ENCODE measurements at regions not wholly inside any gene's neighbourhood (a gene's known extent, or its start where the extent isn't known, plus 50 kb on each side); places are given as distances from the start of the nearest gene placed in this dataset.

DNA sequence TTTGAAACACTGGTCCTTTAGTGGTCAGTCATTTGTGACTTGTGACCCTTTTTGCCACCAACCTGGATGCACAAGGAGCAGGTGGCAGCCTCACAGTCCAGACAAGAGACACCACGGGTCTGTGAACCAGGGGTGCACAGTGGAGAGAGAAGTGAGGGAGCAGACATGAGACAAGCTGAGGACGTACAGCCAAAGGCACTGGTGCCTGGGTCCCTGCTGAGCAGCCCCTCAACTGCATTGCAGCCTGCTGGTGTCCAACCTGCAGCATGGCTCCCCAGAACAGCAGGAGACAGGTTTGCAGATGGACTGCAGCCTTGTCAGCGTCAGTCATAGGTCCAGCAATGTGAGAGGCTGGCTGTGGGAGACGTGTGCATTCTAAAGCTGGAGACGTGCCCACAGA is 124.2 kb upstream of the FSTL4 start:
- no peak for DNase-seq (ENCODE audit: low spot score)
- H3K9me3 ChIP-seq (ENCODE audit: low read length): no peaks in the 10 kb centered on the region
- no peak for TF ChIP-seq EZH2phosphoT487 (IDR thresholded peaks at IDR 0.05; ENCODE audit: borderline replicate concordance, low read depth, low read length)
- TF ChIP-seq, protein P1, sequence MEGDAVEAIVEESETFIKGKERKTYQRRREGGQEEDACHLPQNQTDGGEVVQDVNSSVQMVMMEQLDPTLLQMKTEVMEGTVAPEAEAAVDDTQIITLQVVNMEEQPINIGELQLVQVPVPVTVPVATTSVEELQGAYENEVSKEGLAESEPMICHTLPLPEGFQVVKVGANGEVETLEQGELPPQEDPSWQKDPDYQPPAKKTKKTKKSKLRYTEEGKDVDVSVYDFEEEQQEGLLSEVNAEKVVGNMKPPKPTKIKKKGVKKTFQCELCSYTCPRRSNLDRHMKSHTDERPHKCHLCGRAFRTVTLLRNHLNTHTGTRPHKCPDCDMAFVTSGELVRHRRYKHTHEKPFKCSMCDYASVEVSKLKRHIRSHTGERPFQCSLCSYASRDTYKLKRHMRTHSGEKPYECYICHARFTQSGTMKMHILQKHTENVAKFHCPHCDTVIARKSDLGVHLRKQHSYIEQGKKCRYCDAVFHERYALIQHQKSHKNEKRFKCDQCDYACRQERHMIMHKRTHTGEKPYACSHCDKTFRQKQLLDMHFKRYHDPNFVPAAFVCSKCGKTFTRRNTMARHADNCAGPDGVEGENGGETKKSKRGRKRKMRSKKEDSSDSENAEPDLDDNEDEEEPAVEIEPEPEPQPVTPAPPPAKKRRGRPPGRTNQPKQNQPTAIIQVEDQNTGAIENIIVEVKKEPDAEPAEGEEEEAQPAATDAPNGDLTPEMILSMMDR (conservative IDR thresholded peaks at IDR 0.05; ENCODE audit: low read length): no peak
- no peaks in the 10 kb centered on the region for H3K36me3 ChIP-seq (ENCODE audit: insufficient read depth, low read length)
- no peaks in the 10 kb centered on the region for H3K79me2 ChIP-seq (ENCODE audit: insufficient read depth, low read depth, low read length)
- H4K20me1 ChIP-seq (ENCODE audit: insufficient read depth, low read length): no peaks in the 10 kb centered on the region
- intact Hi-C loops (cut with micrococcal nuclease; ENCODE audit: unreplicated experiment): no loop called here
- BruUV-seq (replicated peaks): no TSS peak
- no peaks in the 10 kb centered on the region for H3K9me2 ChIP-seq (ENCODE audit: insufficient read depth, low read length)
- H3K4me3 ChIP-seq (ENCODE audit: low read depth, low read length, poor library complexity, severe bottlenecking): no peak overlapping the region
- POLR2A ChIA-PET: no interaction called here
- H3K4me1 ChIP-seq (ENCODE audit: insufficient read depth, low read length, poor library complexity, severe bottlenecking): peaks cover 1% of the 10 kb centered on the region
- CTCF ChIA-PET (ENCODE audit: unreplicated experiment): no interaction called here
- H3K4me2 ChIP-seq (ENCODE audit: low read length): no peak overlapping the region
- no peak overlapping the region for H2AFZ ChIP-seq (ENCODE audit: low read length)
- no peak overlapping the region for H3K27ac ChIP-seq (ENCODE audit: low read depth, low read length, poor library complexity, severe bottlenecking)

DNA sequence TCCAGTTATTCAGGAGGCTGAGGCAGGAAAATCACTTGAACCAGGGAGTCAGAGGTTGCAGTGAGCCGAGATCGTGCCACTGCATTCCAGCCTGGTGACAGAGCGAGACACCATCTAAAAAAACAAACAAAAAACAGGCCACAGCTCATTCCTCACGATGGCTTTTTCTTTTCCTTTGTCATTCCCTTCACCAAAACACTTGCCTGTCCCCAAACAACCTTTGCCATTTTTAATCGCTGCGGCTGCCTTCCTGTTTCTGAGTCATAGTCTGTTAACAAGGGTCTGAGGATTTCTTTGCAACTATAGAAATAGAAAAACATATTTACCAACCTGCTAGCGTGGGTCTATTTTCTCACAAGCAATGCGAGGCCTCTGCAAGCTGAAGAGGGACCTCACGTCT is 123.0 kb upstream of the FSTL4 start:
- CTCF ChIA-PET (ENCODE audit: unreplicated experiment): no interaction called here

DNA sequence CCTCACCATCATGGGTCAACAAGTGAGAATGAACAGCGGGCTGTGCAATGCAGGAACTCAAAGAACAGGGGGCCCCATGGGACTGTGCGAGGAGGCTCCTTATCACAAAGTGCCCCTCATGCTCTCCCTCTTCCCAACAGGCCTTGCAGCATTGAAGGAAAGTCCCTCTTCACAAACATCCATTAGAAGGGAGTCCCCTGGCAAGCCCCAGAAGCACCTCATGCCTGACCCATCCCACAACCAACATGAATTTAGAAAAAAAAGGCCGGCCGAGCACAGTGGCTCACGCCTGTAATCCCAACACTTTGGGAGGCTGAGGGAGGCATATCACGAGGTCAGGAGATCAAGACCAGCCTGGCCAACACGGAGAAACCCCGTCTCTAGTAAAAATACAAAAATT is 122.6 kb upstream of the FSTL4 start:
- TF ChIP-seq, protein P1 (conservative IDR thresholded peaks at IDR 0.05; ENCODE audit: low read length): no peak
- no peak for TF ChIP-seq EZH2phosphoT487 (IDR thresholded peaks at IDR 0.05; ENCODE audit: borderline replicate concordance, low read depth, low read length)
- H2AFZ ChIP-seq (ENCODE audit: low read length): no peak overlapping the region
- H3K9me3 ChIP-seq (ENCODE audit: low read length): no peaks in the 10 kb centered on the region
- no peak overlapping the region for H3K4me2 ChIP-seq (ENCODE audit: low read length)
- ChIA-PET CTCF (ENCODE audit: unreplicated experiment) (no interaction called here), POLR2A (no interaction called here)
- H3K36me3 ChIP-seq (ENCODE audit: insufficient read depth, low read length): no peaks in the 10 kb centered on the region
- H3K4me3 ChIP-seq (ENCODE audit: low read depth, low read length, poor library complexity, severe bottlenecking): no peak overlapping the region
- BruUV-seq (replicated peaks): no TSS peak
- intact Hi-C loops (cut with micrococcal nuclease; ENCODE audit: unreplicated experiment): no loop called here
- DNase-seq (ENCODE audit: low spot score): no peak
- no peaks in the 10 kb centered on the region for H3K9me2 ChIP-seq (ENCODE audit: insufficient read depth, low read length)
- H3K79me2 ChIP-seq (ENCODE audit: insufficient read depth, low read depth, low read length): no peaks in the 10 kb centered on the region
- H4K20me1 ChIP-seq (ENCODE audit: insufficient read depth, low read length): no peaks in the 10 kb centered on the region
- no peak overlapping the region for H3K27ac ChIP-seq (ENCODE audit: low read depth, low read length, poor library complexity, severe bottlenecking)
- H3K4me1 ChIP-seq (ENCODE audit: insufficient read depth, low read length, poor library complexity, severe bottlenecking): no peaks in the 10 kb centered on the region

More for the DNA sequence above, 123.0 kb upstream of the FSTL4 start:
- Histone ChIP-seq H3K9me3 (ENCODE audit: low read length) (no peaks in the 10 kb centered on the region), H3K79me2 (ENCODE audit: insufficient read depth, low read depth, low read length) (no peaks in the 10 kb centered on the region), H3K27ac (ENCODE audit: low read depth, low read length, poor library complexity, severe bottlenecking) (no peak overlapping the region), H3K36me3 (ENCODE audit: insufficient read depth, low read length) (no peaks in the 10 kb centered on the region), H3K9me2 (ENCODE audit: insufficient read depth, low read length) (no peaks in the 10 kb centered on the region), H2AFZ (ENCODE audit: low read length) (no peak overlapping the region), H4K20me1 (ENCODE audit: insufficient read depth, low read length) (no peaks in the 10 kb centered on the region), H3K4me1 (ENCODE audit: insufficient read depth, low read length, poor library complexity, severe bottlenecking) (no peaks in the 10 kb centered on the region), H3K4me2 (ENCODE audit: low read length) (no peak overlapping the region), H3K4me3 (ENCODE audit: low read depth, low read length, poor library complexity, severe bottlenecking) (no peak overlapping the region)
- TF ChIP-seq, protein P1 (conservative IDR thresholded peaks at IDR 0.05; ENCODE audit: low read length): no peak
- no peak for TF ChIP-seq EZH2phosphoT487 (IDR thresholded peaks at IDR 0.05; ENCODE audit: borderline replicate concordance, low read depth, low read length)
- POLR2A ChIA-PET: no interaction called here
- BruUV-seq (replicated peaks): no TSS peak
- no peak for DNase-seq (ENCODE audit: low spot score)
- intact Hi-C loops (cut with micrococcal nuclease; ENCODE audit: unreplicated experiment): no loop called here

Measured in OCI-LY7 (cell line).